ENCODE measurements at regions not wholly inside any gene's neighbourhood (a gene's known extent, or its start where the extent isn't known, plus 50 kb on each side); places are given as distances from the start of the nearest gene placed in this dataset.

GRCh38 chr11:115739878-115740277, 235.7 kb upstream of the CADM1 start:
- ChIA-PET CTCF (no interaction called here), POLR2A (no interaction called here)
- no peaks in the 10 kb centered on the region for H3K9me3 Mint-ChIP-seq (ENCODE audit: unreplicated experiment)

GRCh38 chr11:115739146-115739545, 234.9 kb upstream of the CADM1 start:
- no peaks in the 10 kb centered on the region for H3K4me1 ChIP-seq
- intact Hi-C loops (cut with micrococcal nuclease; ENCODE audit: unreplicated experiment): no loop called here
- no peaks in the 10 kb centered on the region for H3K27me3 ChIP-seq (replicated peaks; ENCODE audit: control insufficient read depth, insufficient read depth, low read length)
- H3K9me3 Mint-ChIP-seq (ENCODE audit: unreplicated experiment): no peaks in the 10 kb centered on the region
- no peaks in the 10 kb centered on the region for H3K36me3 Mint-ChIP-seq (ENCODE audit: insufficient read depth, unreplicated experiment)
- DNase-seq: no peak
- H3K27ac Mint-ChIP-seq (ENCODE audit: unreplicated experiment): no peak overlapping the region
- ChIA-PET POLR2A (no interaction called here), CTCF (interaction anchor here (0.6 kb wide), 1 partner anchor 336 kb away, joined by 3 read pairs; no protein-coding TSS in a partner anchor)
- no peaks in the 10 kb centered on the region for H3K9me3 ChIP-seq
- H3K4me3 ChIP-seq (ENCODE audit: low read depth, low read length): no peak overlapping the region
- TF ChIP-seq CTCF (IDR thresholded peaks at IDR 0.05; ENCODE audit: insufficient read depth in 1 of 2, low read depth in 1 of 2, low read length in 1 of 2, severe bottlenecking in 1 of 2, unreplicated experiment in 1 of 2): no peak
- no peaks in the 10 kb centered on the region for H3K36me3 ChIP-seq (ENCODE audit: control insufficient read depth, insufficient read depth, low read length)
- H3K27me3 Mint-ChIP-seq (ENCODE audit: insufficient read depth, unreplicated experiment): peaks cover 15% of the 10 kb centered on the region
- H3K4me1 Mint-ChIP-seq (ENCODE audit: low read depth, unreplicated experiment): no peaks in the 10 kb centered on the region
- no peak overlapping the region for H3K4me3 Mint-ChIP-seq (ENCODE audit: unreplicated experiment)
- no TSS peak for BruUV-seq (replicated peaks)

More at GRCh38 chr11:115739878-115740277, 235.7 kb upstream of the CADM1 start:
- Histone ChIP-seq H3K9me3 (no peaks in the 10 kb centered on the region), H3K27me3 (replicated peaks; ENCODE audit: control insufficient read depth, insufficient read depth, low read length) (no peaks in the 10 kb centered on the region), H3K4me1 (no peaks in the 10 kb centered on the region), H3K4me3 (ENCODE audit: low read depth, low read length) (no peak overlapping the region), H3K36me3 (ENCODE audit: control insufficient read depth, insufficient read depth, low read length) (no peaks in the 10 kb centered on the region)
- BruUV-seq (replicated peaks): no TSS peak
- no peak for DNase-seq
- intact Hi-C loops (cut with micrococcal nuclease; ENCODE audit: unreplicated experiment): no loop called here
- H3K4me3 Mint-ChIP-seq (ENCODE audit: unreplicated experiment): no peak overlapping the region
- no peak for TF ChIP-seq CTCF (IDR thresholded peaks at IDR 0.05; ENCODE audit: insufficient read depth in 1 of 2, low read depth in 1 of 2, low read length in 1 of 2, severe bottlenecking in 1 of 2, unreplicated experiment in 1 of 2)
- H3K27ac Mint-ChIP-seq (ENCODE audit: unreplicated experiment): no peak overlapping the region
- H3K4me1 Mint-ChIP-seq (ENCODE audit: low read depth, unreplicated experiment): no peaks in the 10 kb centered on the region
- H3K27me3 Mint-ChIP-seq (ENCODE audit: insufficient read depth, unreplicated experiment): peaks cover 15% of the 10 kb centered on the region
- no peaks in the 10 kb centered on the region for H3K36me3 Mint-ChIP-seq (ENCODE audit: insufficient read depth, unreplicated experiment)

DNA sequence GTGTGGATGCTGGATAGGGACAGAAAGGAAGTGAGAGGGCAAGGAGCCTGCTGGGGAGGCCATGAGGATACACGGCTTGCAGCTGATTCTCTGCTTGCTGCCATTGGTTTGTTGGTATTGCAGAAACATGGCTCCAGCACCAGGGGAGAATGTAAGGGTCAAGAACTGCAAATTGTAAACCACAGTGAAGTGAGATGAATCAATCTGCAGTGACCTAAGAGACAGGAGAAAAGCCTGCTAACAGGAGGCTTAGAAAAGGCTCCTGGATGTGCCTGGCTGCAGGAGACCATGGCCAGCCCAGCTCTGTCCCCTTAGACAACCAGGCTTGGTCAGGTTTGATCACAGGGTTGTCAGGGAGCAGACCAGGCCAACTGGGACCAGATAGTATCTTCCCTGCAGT, 233.7 kb upstream of the CADM1 start:
- Mint-ChIP-seq H3K4me3 (ENCODE audit: unreplicated experiment) (no peak overlapping the region), H3K27me3 (ENCODE audit: insufficient read depth, unreplicated experiment) (peaks cover 17% of the 10 kb centered on the region), H3K4me1 (ENCODE audit: low read depth, unreplicated experiment) (no peaks in the 10 kb centered on the region), H3K27ac (ENCODE audit: unreplicated experiment) (no peak overlapping the region), H3K9me3 (ENCODE audit: unreplicated experiment) (no peaks in the 10 kb centered on the region), H3K36me3 (ENCODE audit: insufficient read depth, unreplicated experiment) (no peaks in the 10 kb centered on the region)
- ChIA-PET POLR2A (no interaction called here), CTCF (no interaction called here)
- H3K4me1 ChIP-seq: no peaks in the 10 kb centered on the region
- no peaks in the 10 kb centered on the region for H3K27me3 ChIP-seq (replicated peaks; ENCODE audit: control insufficient read depth, insufficient read depth, low read length)
- no peaks in the 10 kb centered on the region for H3K9me3 ChIP-seq
- DNase-seq: no peak
- intact Hi-C loops (cut with micrococcal nuclease; ENCODE audit: unreplicated experiment): no loop called here
- no peak overlapping the region for H3K4me3 ChIP-seq (ENCODE audit: low read depth, low read length)
- no peak for TF ChIP-seq CTCF (IDR thresholded peaks at IDR 0.05; ENCODE audit: insufficient read depth in 1 of 2, low read depth in 1 of 2, low read length in 1 of 2, severe bottlenecking in 1 of 2, unreplicated experiment in 1 of 2)
- no peaks in the 10 kb centered on the region for H3K36me3 ChIP-seq (ENCODE audit: control insufficient read depth, insufficient read depth, low read length)
- BruUV-seq (replicated peaks): no TSS peak

All from Caco-2 (cell line).